ENCODE measurements at regions not wholly inside any gene's neighbourhood (a gene's known extent, or its start where the extent isn't known, plus 50 kb on each side); places are given as distances from the start of the nearest gene placed in this dataset.

DNA sequence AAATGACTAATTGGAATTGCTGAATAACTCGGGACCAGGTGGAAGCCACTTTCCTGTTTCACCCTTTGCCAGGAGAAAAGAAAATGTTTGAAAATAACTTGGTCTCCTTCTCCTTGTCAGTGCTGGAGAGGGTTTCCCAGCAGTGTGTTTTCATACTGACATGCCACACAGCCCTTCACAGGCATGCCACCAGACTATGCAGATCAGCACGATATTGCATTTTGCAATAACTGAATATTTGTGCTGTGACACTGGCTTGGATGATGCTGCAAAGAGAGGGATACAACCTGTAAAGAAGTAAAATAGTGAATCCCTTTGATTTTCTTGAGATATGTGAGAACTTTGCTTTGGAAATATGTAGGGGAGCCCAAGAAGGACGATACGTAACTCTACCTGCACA lies 200.0 kb upstream of the NAV2 start:
- no peaks in the 10 kb centered on the region for H4K20me1 ChIP-seq
- H3K9ac ChIP-seq = no peak overlapping the region
- H3K4me1 ChIP-seq = peaks cover 32% of the 10 kb centered on the region
- TF ChIP-seq Cebpa-rat (IDR thresholded peaks at IDR 0.05) = no peak
- H3K4me2 ChIP-seq = peak overlapping the region; percentile 84
- no peak overlapping the region for H3K4me3 ChIP-seq
- no peak overlapping the region for H3K27ac ChIP-seq
- H3K36me3 ChIP-seq = no peaks in the 10 kb centered on the region
- H3K27me3 ChIP-seq = no peaks in the 10 kb centered on the region
- no peaks in the 10 kb centered on the region for H3K9me3 ChIP-seq

GRCh38 chr11:19511413-19512183 lies 201.0 kb upstream of the NAV2 start:
- Histone ChIP-seq H3K4me3 (no peak overlapping the region), H3K4me2 (peak overlapping the region; percentile 84), H3K9ac (no peak overlapping the region), H3K36me3 (no peaks in the 10 kb centered on the region), H3K4me1 (peaks cover 32% of the 10 kb centered on the region), H4K20me1 (no peaks in the 10 kb centered on the region), H3K27me3 (no peaks in the 10 kb centered on the region), H3K27ac (no peak overlapping the region), H3K9me3 (no peaks in the 10 kb centered on the region)
- no peak for TF ChIP-seq Cebpa-rat (IDR thresholded peaks at IDR 0.05)

DNA sequence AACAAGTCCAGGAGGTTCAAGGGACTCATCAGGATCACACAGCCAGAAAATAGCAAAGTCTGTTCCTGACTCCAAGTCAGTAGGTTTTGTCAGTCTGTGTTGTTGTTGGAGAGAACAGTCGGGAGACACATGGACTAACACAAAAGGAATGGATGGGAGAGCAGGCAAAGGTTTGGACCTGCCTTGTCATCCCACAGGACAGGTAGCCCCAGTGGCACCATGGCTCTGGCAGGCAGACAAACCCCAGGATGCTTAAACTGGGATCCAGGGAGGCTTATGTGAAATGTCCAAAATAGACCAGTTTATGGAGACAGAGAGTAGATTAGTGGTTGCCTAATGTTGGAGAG lies 201.6 kb upstream of the NAV2 start:
- Histone ChIP-seq H3K27ac (no peak overlapping the region), H3K27me3 (no peaks in the 10 kb centered on the region)

GRCh38 chr11:19510468-19510867 lies 202.2 kb upstream of the NAV2 start:
- Histone ChIP-seq H3K9ac (no peak overlapping the region), H3K4me1 (peaks cover 32% of the 10 kb centered on the region), H3K27ac (no peak overlapping the region), H3K4me3 (no peak overlapping the region), H3K27me3 (no peaks in the 10 kb centered on the region), H3K36me3 (no peaks in the 10 kb centered on the region), H3K9me3 (no peaks in the 10 kb centered on the region), H3K4me2 (no peak overlapping the region), H4K20me1 (no peaks in the 10 kb centered on the region)
- no peak for TF ChIP-seq Cebpa-rat (IDR thresholded peaks at IDR 0.05)

More for the DNA sequence above, 201.6 kb upstream of the NAV2 start:
- peaks cover 32% of the 10 kb centered on the region for H3K4me1 ChIP-seq
- peak overlapping the region; percentile 84 for H3K4me2 ChIP-seq
- no peaks in the 10 kb centered on the region for H3K9me3 ChIP-seq
- H3K4me3 ChIP-seq = no peak overlapping the region
- no peak overlapping the region for H3K9ac ChIP-seq
- no peaks in the 10 kb centered on the region for H4K20me1 ChIP-seq
- TF ChIP-seq Cebpa-rat (IDR thresholded peaks at IDR 0.05) = no peak
- H3K36me3 ChIP-seq = no peaks in the 10 kb centered on the region

DNA sequence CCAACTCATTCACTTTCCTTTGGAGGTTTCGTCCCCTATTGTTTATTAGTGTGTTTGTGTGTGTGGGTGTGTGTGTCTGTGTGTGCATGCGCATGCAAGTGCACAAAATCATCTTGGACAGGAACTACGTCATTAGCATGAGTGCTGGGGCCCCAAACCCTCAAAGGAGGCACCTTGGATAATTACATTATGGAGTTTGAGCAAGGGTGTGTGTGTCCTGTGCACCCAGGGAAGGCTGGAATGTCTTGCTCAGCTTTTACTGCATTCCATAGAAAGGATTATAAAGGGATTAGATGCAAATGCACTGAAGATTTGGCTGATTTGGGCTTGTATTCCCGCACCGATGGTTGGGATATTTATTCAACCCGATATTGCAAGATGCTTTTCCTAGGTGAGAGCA lies 203.4 kb upstream of the NAV2 start:
- H3K27me3 ChIP-seq = no peaks in the 10 kb centered on the region
- TF ChIP-seq Cebpa-rat (IDR thresholded peaks at IDR 0.05) = no peak
- no peaks in the 10 kb centered on the region for H3K9me3 ChIP-seq
- H3K4me3 ChIP-seq = no peak overlapping the region
- H3K4me1 ChIP-seq = peaks cover 32% of the 10 kb centered on the region
- no peaks in the 10 kb centered on the region for H3K36me3 ChIP-seq
- H3K9ac ChIP-seq = no peak overlapping the region
- no peak overlapping the region for H3K27ac ChIP-seq
- no peaks in the 10 kb centered on the region for H4K20me1 ChIP-seq
- no peak overlapping the region for H3K4me2 ChIP-seq

DNA sequence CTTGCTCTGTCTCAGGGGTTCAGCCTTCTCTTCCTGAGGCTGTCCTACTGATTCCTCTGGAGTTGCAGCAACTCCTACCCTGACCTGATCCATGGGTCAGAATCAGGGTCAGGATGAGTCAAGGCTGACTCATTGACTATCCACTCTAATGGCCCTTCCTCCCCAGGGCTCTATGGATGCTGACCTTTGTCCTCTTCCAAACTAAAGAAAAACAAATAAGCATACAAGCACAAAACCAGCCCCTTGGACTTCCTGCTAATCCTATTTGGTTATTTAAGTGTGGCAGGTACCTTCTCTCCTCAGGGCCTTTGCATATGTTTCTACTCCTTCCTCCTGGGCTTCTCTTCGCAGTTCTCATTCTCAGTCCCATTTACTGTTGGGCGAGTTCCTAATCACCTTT lies 204.5 kb upstream of the NAV2 start:
- Histone ChIP-seq H3K9ac (no peak overlapping the region), H3K4me3 (no peak overlapping the region), H3K27me3 (no peaks in the 10 kb centered on the region), H3K4me1 (peaks cover 30% of the 10 kb centered on the region), H3K4me2 (no peak overlapping the region), H4K20me1 (no peaks in the 10 kb centered on the region), H3K36me3 (no peaks in the 10 kb centered on the region), H3K9me3 (no peaks in the 10 kb centered on the region), H3K27ac (no peak overlapping the region)
- no peak for TF ChIP-seq Cebpa-rat (IDR thresholded peaks at IDR 0.05)

DNA sequence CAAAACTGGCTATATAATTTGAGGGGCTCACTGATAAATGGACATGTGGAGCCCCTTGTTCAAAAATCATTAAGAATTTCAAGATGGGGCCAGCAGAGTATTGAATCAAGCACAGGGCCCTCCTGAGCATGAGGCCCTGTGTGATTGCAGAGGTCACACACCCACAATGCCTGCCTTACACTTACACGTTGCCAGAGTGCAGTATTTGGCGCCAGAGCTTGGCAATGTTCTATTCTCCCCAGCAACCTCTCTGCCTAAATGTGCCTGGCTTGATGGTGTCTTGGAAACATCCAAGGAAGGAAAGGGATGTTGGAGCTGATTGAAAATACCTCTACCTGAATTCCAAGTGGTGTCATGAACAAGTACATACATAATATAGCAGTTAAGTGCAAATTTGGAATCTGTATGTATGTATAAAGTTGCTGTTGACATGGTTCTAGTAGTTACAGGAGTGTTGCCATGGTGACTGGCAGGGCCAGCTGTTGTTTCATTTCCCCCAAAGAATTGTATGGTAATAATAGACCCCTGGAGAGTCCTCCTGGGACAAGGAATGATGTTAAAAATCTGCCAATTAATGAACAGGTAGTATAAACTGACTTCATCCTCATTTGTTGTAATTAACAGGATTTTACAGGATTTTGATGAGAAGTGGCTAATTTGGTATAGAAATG lies 205.7 kb upstream of the NAV2 start:
- Histone ChIP-seq H3K4me3 (no peak overlapping the region), H3K36me3 (no peaks in the 10 kb centered on the region), H3K27me3 (no peaks in the 10 kb centered on the region), H3K9ac (no peak overlapping the region), H3K27ac (no peak overlapping the region), H4K20me1 (no peaks in the 10 kb centered on the region), H3K4me2 (peak overlapping the region; percentile 13; the same call in 1 of the 2 replicates), H3K9me3 (no peaks in the 10 kb centered on the region), H3K4me1 (peaks cover 17% of the 10 kb centered on the region)
- TF ChIP-seq Cebpa-rat (IDR thresholded peaks at IDR 0.05) = no peak

- no peak for TF ChIP-seq Cebpa-rat (IDR thresholded peaks at IDR 0.05)
- H3K36me3 ChIP-seq = no peaks in the 10 kb centered on the region
- H3K27me3 ChIP-seq = no peaks in the 10 kb centered on the region
- H3K27ac ChIP-seq = no peak overlapping the region
- H3K4me2 ChIP-seq = no peak overlapping the region
- peaks cover 15% of the 10 kb centered on the region for H3K4me1 ChIP-seq
- no peaks in the 10 kb centered on the region for H3K9me3 ChIP-seq
- H3K9ac ChIP-seq = no peak overlapping the region
- no peak overlapping the region for H3K4me3 ChIP-seq
- H4K20me1 ChIP-seq = no peaks in the 10 kb centered on the region
Observed at GRCh38 chr11:19502691-19503253, 209.9 kb upstream of the NAV2 start.

DNA sequence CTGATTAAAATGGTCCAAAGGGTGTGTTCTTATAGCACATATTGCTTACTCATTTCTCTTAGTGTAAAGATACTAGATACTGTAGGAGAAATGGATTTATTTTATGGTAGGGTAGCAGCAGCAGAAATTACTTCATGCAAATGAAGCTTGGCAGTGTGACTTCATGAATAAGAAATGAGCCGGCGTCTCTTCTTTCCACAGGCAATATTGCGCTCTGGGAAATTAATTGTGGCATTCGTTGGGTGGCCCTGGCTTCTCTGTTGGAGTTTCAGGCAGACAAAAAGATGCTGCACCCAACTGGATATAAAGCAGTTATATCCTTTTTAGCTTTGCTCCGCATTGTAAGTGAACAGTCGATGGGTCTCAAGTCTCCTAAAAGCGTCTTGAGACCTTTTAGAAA lies 211.0 kb upstream of the NAV2 start:
- no peak overlapping the region for H3K9ac ChIP-seq
- no peak overlapping the region for H3K4me2 ChIP-seq
- peaks cover 12% of the 10 kb centered on the region for H3K4me1 ChIP-seq
- H3K27ac ChIP-seq = no peak overlapping the region
- no peaks in the 10 kb centered on the region for H4K20me1 ChIP-seq
- no peaks in the 10 kb centered on the region for H3K9me3 ChIP-seq
- no peak for TF ChIP-seq Cebpa-rat (IDR thresholded peaks at IDR 0.05)
- H3K4me3 ChIP-seq = no peak overlapping the region
- no peaks in the 10 kb centered on the region for H3K27me3 ChIP-seq
- H3K36me3 ChIP-seq = no peaks in the 10 kb centered on the region

DNA sequence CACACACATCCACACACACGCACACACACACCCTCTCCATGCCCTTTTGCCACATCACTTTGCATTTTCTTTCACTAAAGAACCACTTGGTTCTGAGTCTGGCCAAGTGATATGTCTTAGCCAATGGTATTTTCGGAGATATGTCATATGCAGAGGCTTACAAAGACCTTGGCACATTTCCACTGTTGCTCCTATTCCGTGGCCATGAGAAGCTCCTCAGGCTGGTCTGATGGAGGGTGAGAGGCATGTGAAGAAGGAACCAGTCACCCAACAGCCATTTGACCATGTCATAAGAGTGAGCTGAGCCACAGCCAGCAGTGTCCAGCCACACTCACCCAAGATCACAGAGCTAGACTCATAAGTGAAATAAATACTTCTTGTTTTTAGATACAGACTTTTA lies 212.6 kb upstream of the NAV2 start:
- no peak overlapping the region for H3K27ac ChIP-seq
- peaks cover 16% of the 10 kb centered on the region for H3K4me1 ChIP-seq
- H3K9ac ChIP-seq = no peak overlapping the region
- no peaks in the 10 kb centered on the region for H3K27me3 ChIP-seq
- no peaks in the 10 kb centered on the region for H4K20me1 ChIP-seq
- H3K36me3 ChIP-seq = no peaks in the 10 kb centered on the region
- H3K4me3 ChIP-seq = no peak overlapping the region
- TF ChIP-seq Cebpa-rat (IDR thresholded peaks at IDR 0.05) = no peak
- no peak overlapping the region for H3K4me2 ChIP-seq
- H3K9me3 ChIP-seq = no peaks in the 10 kb centered on the region

Measured in BLaER1 (cell line).